CD4-positive, alpha-beta T cell treated with Interleukin-2 at 100 ng/mL for 4 hours (primary cell): ENCODE measurements at regions not wholly inside any gene's neighbourhood (a gene's known extent, or its start where the extent isn't known, plus 50 kb on each side); places are given as distances from the start of the nearest gene placed in this dataset.

Experiments
- DNase-seq: peaks from one replicate; pipeline ENCODE4 v3.0.0-alpha.2; 2020; ENCODE audit warnings: low spot score

GRCh38 chr1:22221233-22221780, 78.4 kb upstream of the WNT4 start:
- no peak for DNase-seq

- DNase-seq = no peak
These were observed 79.8 kb upstream of the WNT4 start for GRCh38 chr1:22222723-22223122.

GRCh38 chr1:22223176-22223575, 80.3 kb upstream of the WNT4 start:
- DNase-seq = no peak

- no peak for DNase-seq
These were observed 81.2 kb upstream of the WNT4 start for GRCh38 chr1:22224091-22224490.

GRCh38 chr1:22224631-22225030, 81.7 kb upstream of the WNT4 start:
- no peak for DNase-seq

GRCh38 chr1:22225858-22226589, 83.1 kb upstream of the WNT4 start:
- DNase-seq = no peak

GRCh38 chr1:22228074-22228473, 85.2 kb upstream of the WNT4 start:
- no peak for DNase-seq

GRCh38 chr1:22228505-22228911, 85.6 kb upstream of the WNT4 start:
- no peak for DNase-seq

GRCh38 chr1:22229379-22229778, 86.5 kb upstream of the WNT4 start:
- no peak for DNase-seq

- DNase-seq = no peak
These were observed 88.2 kb upstream of the WNT4 start for GRCh38 chr1:22231068-22231593.

GRCh38 chr1:22231995-22232690, 89.2 kb upstream of the WNT4 start:
- no peak for DNase-seq

GRCh38 chr1:22233222-22233621, 90.3 kb upstream of the WNT4 start:
- no peak for DNase-seq

GRCh38 chr1:22234476-22235030, 91.7 kb upstream of the WNT4 start:
- no peak for DNase-seq

- no peak for DNase-seq
These were observed 93.3 kb upstream of the WNT4 start for GRCh38 chr1:22236166-22236565.

- DNase-seq = no peak
These were observed 94.0 kb upstream of the WNT4 start for GRCh38 chr1:22236900-22237299.

- no peak for DNase-seq
These were observed 94.7 kb upstream of the WNT4 start for GRCh38 chr1:22237433-22238093.

- DNase-seq = no peak
These were observed 95.7 kb upstream of the WNT4 start for GRCh38 chr1:22238356-22239224.

- DNase-seq = no peak
These were observed 96.5 kb upstream of the WNT4 start for GRCh38 chr1:22239378-22239777.

- DNase-seq = no peak
These were observed 98.4 kb upstream of the WNT4 start for GRCh38 chr1:22241250-22241649.

GRCh38 chr1:22241811-22242210, 98.9 kb upstream of the WNT4 start:
- no peak for DNase-seq

- no peak for DNase-seq
These were observed 102.3 kb upstream of the WNT4 start for GRCh38 chr1:22245100-22245650.
